ENCODE measurements at regions not wholly inside any gene's neighbourhood (a gene's known extent, or its start where the extent isn't known, plus 50 kb on each side); places are given as distances from the start of the nearest gene placed in this dataset.
"Not testable (repeated sequence)": the region's sequence is repeated elsewhere in the genome, so short reads cannot be mapped to it uniquely, and the experiment has no call there.

DNA sequence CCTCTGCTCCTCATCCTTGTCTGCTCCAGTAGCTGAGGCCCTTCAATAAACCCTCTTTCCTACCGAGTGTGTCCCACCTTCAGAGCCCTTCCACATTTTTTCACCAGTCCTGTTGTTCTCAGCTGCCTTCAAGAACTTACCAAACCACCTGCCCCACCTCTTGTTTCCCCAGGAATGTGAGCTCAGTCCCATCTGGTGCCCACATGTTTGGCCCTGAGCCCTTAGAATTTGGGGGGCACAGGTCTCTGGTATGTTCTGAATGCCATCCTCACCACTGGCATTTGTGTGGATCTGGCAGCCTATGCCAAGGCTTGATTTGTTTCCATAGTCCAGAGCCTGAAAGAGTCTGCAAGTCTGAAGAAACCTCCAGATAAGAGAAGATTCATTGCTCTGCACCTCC, 315.2 kb upstream of the PPP2R3A start:
- Mint-ChIP-seq H3K4me1 (no peaks in the 10 kb centered on the region), H3K27me3 (peaks cover 0 to 8% (median 0%) of the 10 kb centered on the region in 5 donors), H3K9me3 (peaks cover 0 to 20% (median 10%) of the 10 kb centered on the region in 11 donors), H3K36me3 (no peaks in the 10 kb centered on the region), H3K4me3 (no peak overlapping the region), H3K27ac (no peak overlapping the region)
- H3K36me3 ChIP-seq (ENCODE audit: control insufficient read depth in 2 of 3, insufficient read depth in 3 of 3, low read length in 3 of 3) = no peaks in the 10 kb centered on the region
- ChIA-PET CTCF (no interaction called here), POLR2A (no interaction called here)
- DNase-seq (no peak), ATAC-seq (no peak)
- no peaks in the 10 kb centered on the region for H3K9me3 ChIP-seq (ENCODE audit: control insufficient read depth in 2 of 3, low read length in 3 of 3)
- H3K27me3 ChIP-seq (ENCODE audit: control insufficient read depth in 2 of 2, insufficient read depth in 2 of 2, low read length in 2 of 2) = no peaks in the 10 kb centered on the region
- no peaks in the 10 kb centered on the region for H3K4me1 ChIP-seq (ENCODE audit: control insufficient read depth in 2 of 2, insufficient read depth in 2 of 2, low read length in 2 of 2)
- H3K4me3 ChIP-seq (ENCODE audit: low read length) = no peak overlapping the region
- intact Hi-C loops (cut with micrococcal nuclease) = no loop called here
- no peak overlapping the region for H3K27ac ChIP-seq (ENCODE audit: low read depth, low read length)

DNA sequence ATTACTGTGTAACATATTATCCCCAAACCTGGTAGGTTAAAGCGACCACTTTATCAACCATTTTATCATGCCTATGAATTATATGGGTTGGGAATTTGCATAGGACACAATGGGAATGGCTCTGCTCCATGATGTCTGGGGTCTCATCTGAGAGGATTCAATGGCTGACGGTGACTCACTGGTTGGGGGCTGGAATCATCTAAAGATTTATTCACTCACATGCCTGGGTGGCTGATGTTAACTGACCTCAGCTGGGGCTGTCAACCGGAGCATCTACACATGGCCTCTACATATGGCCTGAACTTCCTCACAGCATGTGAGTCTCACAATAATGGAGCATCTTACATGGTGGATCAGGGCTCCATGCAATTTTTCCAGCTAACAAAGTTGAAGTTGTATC, 313.1 kb upstream of the PPP2R3A start:
- H3K4me1 Mint-ChIP-seq = no peaks in the 10 kb centered on the region
- POLR2A ChIA-PET = no interaction called here
- Histone ChIP-seq H3K4me1 (ENCODE audit: control insufficient read depth in 2 of 2, insufficient read depth in 2 of 2, low read length in 2 of 2) (no peaks in the 10 kb centered on the region), H3K9me3 (ENCODE audit: control insufficient read depth in 2 of 3, low read length in 3 of 3) (no peaks in the 10 kb centered on the region), H3K27ac (ENCODE audit: low read depth, low read length) (no peak overlapping the region), H3K27me3 (ENCODE audit: control insufficient read depth in 2 of 2, insufficient read depth in 2 of 2, low read length in 2 of 2) (no peaks in the 10 kb centered on the region), H3K36me3 (ENCODE audit: control insufficient read depth in 2 of 3, insufficient read depth in 3 of 3, low read length in 3 of 3) (no peaks in the 10 kb centered on the region), H3K4me3 (ENCODE audit: low read length) (no peak overlapping the region)
- intact Hi-C loops (cut with micrococcal nuclease) = no loop called here
- ATAC-seq = no peak
- H3K27ac Mint-ChIP-seq = no peak overlapping the region
- CTCF ChIA-PET = no interaction called here
- H3K36me3 Mint-ChIP-seq = no peaks in the 10 kb centered on the region
- DNase-seq = no peak
- H3K9me3 Mint-ChIP-seq = peaks cover 0 to 30% (median 7%) of the 10 kb centered on the region in 11 donors
- peaks cover 0 to 8% (median 0%) of the 10 kb centered on the region in 5 donors for H3K27me3 Mint-ChIP-seq
- H3K4me3 Mint-ChIP-seq = no peak overlapping the region

DNA sequence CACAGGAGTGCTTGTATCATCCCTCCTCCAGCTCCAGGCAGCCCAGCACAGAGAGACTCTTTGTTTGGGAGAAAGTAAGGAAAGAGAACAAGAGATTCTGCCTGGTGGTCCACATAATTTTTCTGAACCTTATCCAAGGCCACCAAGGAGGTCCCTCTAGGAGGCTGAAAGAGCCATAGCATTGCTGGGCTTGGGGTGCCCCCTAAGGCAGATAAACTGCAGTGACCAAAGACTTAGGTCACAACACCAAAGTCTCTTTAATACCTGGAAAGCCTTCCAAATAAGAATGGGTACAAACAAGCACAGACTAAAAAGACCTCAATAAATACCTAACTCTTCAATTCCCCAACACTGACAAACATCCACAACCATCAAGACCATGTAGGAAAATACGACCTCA, 310.2 kb upstream of the PPP2R3A start:
- POLR2A ChIA-PET = no interaction called here

DNA sequence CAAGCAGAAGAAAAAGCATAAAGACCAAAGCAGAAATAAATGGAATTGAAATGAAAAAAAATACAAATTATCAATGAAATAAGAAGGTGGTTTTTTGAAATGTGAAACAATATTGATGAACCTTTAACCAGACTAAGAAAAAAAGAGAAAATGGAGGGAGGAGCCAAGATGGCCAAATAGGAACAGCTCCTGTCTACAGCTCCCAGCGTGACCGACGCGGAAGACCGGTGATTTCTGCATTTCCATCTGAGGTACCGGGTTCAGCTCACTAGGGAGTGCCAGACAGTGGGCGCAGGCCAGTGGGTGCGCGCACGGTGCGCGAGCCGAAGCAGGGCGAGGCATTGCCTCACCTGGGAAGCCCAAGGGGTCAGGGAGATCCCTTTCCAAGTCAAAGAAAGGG, 307.1 kb upstream of the PPP2R3A start:
- not testable (repeated sequence) for H3K4me1 ChIP-seq (ENCODE audit: control insufficient read depth in 2 of 2, insufficient read depth in 2 of 2, low read length in 2 of 2)
- peaks cover 0 to 27% (median 6%) of the 10 kb centered on the region in 11 donors for H3K9me3 Mint-ChIP-seq

More for the DNA sequence above, 310.2 kb upstream of the PPP2R3A start:
- H3K27ac Mint-ChIP-seq = no peak overlapping the region
- intact Hi-C loops (cut with micrococcal nuclease) = no loop called here
- Histone ChIP-seq H3K27me3 (ENCODE audit: control insufficient read depth in 2 of 2, insufficient read depth in 2 of 2, low read length in 2 of 2) (no peaks in the 10 kb centered on the region), H3K4me1 (ENCODE audit: control insufficient read depth in 2 of 2, insufficient read depth in 2 of 2, low read length in 2 of 2) (no peaks in the 10 kb centered on the region), H3K9me3 (ENCODE audit: control insufficient read depth in 2 of 3, low read length in 3 of 3) (no peaks in the 10 kb centered on the region), H3K27ac (ENCODE audit: low read depth, low read length) (no peak overlapping the region), H3K4me3 (ENCODE audit: low read length) (no peak overlapping the region), H3K36me3 (ENCODE audit: control insufficient read depth in 2 of 3, insufficient read depth in 3 of 3, low read length in 3 of 3) (no peaks in the 10 kb centered on the region)
- ATAC-seq (no peak), DNase-seq (no peak)
- H3K4me1 Mint-ChIP-seq = peaks cover 0 to 5% (median 0%) of the 10 kb centered on the region in 7 donors
- peaks cover 0 to 31% (median 8%) of the 10 kb centered on the region in 11 donors for H3K9me3 Mint-ChIP-seq
- peaks cover 0 to 8% (median 0%) of the 10 kb centered on the region in 5 donors for H3K27me3 Mint-ChIP-seq
- H3K4me3 Mint-ChIP-seq = no peak overlapping the region
- H3K36me3 Mint-ChIP-seq = peaks cover 0 to 5% (median 0%) of the 10 kb centered on the region in 5 donors
- CTCF ChIA-PET = no interaction called here

DNA sequence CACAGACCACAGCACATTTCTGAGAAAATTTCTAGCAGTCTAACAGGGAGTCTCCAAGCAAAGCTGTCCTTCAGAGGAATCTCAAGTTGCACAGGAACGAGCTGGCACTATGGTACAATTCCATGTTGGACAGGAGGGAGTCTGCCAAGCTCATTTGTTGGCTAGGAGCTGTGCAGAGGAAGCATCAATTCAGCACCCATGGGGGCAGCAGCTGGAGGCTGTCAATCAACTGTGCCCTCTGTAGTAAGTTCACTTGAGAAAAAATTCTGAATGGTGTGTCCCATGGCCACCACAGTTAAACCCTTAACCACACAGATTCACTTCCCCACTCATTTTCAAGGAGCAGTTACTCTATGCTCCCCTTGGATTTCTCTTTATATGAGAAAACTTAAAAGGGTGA, 298.5 kb upstream of the PPP2R3A start:
- H3K27me3 Mint-ChIP-seq = no peaks in the 10 kb centered on the region
- DNase-seq (no peak), ATAC-seq (no peak)
- H3K36me3 ChIP-seq (ENCODE audit: control insufficient read depth in 2 of 3, insufficient read depth in 3 of 3, low read length in 3 of 3) = no peaks in the 10 kb centered on the region
- ChIA-PET POLR2A (no interaction called here), CTCF (no interaction called here)
- H3K4me1 ChIP-seq (ENCODE audit: control insufficient read depth in 2 of 2, insufficient read depth in 2 of 2, low read length in 2 of 2) = no peaks in the 10 kb centered on the region
- no peak overlapping the region for H3K27ac ChIP-seq (ENCODE audit: low read depth, low read length)
- H3K9me3 Mint-ChIP-seq = peaks cover 2 to 30% (median 6%) of the 10 kb centered on the region in 11 donors
- intact Hi-C loops (cut with micrococcal nuclease) = no loop called here
- no peaks in the 10 kb centered on the region for H3K4me1 Mint-ChIP-seq
- no peak overlapping the region for H3K4me3 ChIP-seq (ENCODE audit: low read length)
- peaks cover 0 to 5% (median 0%) of the 10 kb centered on the region in 3 experiments for H3K9me3 ChIP-seq (ENCODE audit: control insufficient read depth in 2 of 3, low read length in 3 of 3)
- no peak overlapping the region for H3K4me3 Mint-ChIP-seq
- no peak overlapping the region for H3K27ac Mint-ChIP-seq
- H3K36me3 Mint-ChIP-seq = no peaks in the 10 kb centered on the region
- no peaks in the 10 kb centered on the region for H3K27me3 ChIP-seq (ENCODE audit: control insufficient read depth in 2 of 2, insufficient read depth in 2 of 2, low read length in 2 of 2)

More for the DNA sequence above, 307.1 kb upstream of the PPP2R3A start:
- H3K27me3 ChIP-seq (ENCODE audit: control insufficient read depth in 2 of 2, insufficient read depth in 2 of 2, low read length in 2 of 2); ATAC-seq; POLR2A ChIA-PET; CTCF ChIA-PET; H3K4me3 ChIP-seq (ENCODE audit: low read length); H3K36me3 ChIP-seq (ENCODE audit: control insufficient read depth in 2 of 3, insufficient read depth in 3 of 3, low read length in 3 of 3); DNase-seq; intact Hi-C loops (cut with micrococcal nuclease); H3K27me3 Mint-ChIP-seq; H3K9me3 ChIP-seq (ENCODE audit: control insufficient read depth in 2 of 3, low read length in 3 of 3); H3K4me3 Mint-ChIP-seq; H3K36me3 Mint-ChIP-seq; H3K27ac ChIP-seq (ENCODE audit: low read depth, low read length); H3K4me1 Mint-ChIP-seq; H3K27ac Mint-ChIP-seq: not testable (repeated sequence)

DNA sequence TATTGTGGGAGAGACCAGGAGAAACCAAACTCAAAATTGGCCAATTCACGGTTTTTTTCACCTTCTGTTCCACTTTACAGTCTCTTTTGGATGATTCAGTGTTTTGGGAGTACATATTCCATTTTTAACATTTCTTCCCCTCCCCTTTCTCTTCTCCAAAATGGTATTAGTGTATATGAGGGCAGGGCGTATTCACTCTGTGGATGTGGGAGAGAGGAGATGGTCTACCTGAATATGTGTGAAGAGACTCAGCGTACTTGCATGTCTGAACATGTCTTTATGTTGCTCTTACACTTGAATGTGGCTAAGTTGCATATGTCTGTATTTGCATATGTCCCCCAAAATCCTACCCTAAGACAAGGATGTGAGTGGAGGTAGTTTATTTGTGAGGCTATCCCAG, 291.0 kb upstream of the PPP2R3A start:
- CTCF ChIA-PET = no interaction called here
- Mint-ChIP-seq H3K9me3 (peaks cover 2 to 22% (median 10%) of the 10 kb centered on the region in 11 donors), H3K27ac (no peak overlapping the region), H3K36me3 (peaks cover 0 to 6% (median 0%) of the 10 kb centered on the region in 5 donors), H3K27me3 (peaks cover 0 to 13% (median 3%) of the 10 kb centered on the region in 5 donors), H3K4me1 (no peaks in the 10 kb centered on the region), H3K4me3 (no peak overlapping the region)
- ATAC-seq (no peak), DNase-seq (no peak)
- no peaks in the 10 kb centered on the region for H3K36me3 ChIP-seq (ENCODE audit: control insufficient read depth in 2 of 3, insufficient read depth in 3 of 3, low read length in 3 of 3)
- intact Hi-C loops (cut with micrococcal nuclease) = no loop called here
- no peaks in the 10 kb centered on the region for H3K27me3 ChIP-seq (ENCODE audit: control insufficient read depth in 2 of 2, insufficient read depth in 2 of 2, low read length in 2 of 2)
- H3K9me3 ChIP-seq (ENCODE audit: control insufficient read depth in 2 of 3, low read length in 3 of 3) = peaks cover 0 to 5% (median 0%) of the 10 kb centered on the region in 3 experiments
- H3K27ac ChIP-seq (ENCODE audit: low read depth, low read length) = no peak overlapping the region
- no peak overlapping the region for H3K4me3 ChIP-seq (ENCODE audit: low read length)
- H3K4me1 ChIP-seq (ENCODE audit: control insufficient read depth in 2 of 2, insufficient read depth in 2 of 2, low read length in 2 of 2) = no peaks in the 10 kb centered on the region
- POLR2A ChIA-PET = no interaction called here

DNA sequence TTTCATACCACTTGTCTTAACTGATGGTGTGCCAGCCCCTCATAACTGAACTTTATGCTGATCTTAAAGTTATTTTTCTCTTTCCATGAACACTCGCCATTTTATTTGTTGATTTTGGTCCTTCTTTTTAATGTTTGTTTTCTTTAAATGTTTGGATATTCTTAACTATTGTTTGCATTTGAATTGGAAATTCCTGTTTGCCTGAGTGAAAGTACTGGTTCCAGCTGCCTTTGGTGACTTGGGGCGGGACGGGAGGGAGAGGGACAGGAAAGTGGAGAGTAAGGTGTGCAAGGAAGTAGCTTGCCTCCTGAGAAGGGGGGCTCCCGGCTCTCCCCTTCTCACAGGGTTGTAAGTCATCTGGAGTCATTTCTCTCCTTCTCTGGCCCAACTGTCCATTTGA, 287.1 kb upstream of the PPP2R3A start:
- Mint-ChIP-seq H3K27me3 (peaks cover 0 to 18% (median 3%) of the 10 kb centered on the region in 5 donors), H3K9me3 (peaks cover 0 to 38% (median 13%) of the 10 kb centered on the region in 11 donors), H3K4me3 (no peak overlapping the region), H3K36me3 (peaks cover 0 to 6% (median 0%) of the 10 kb centered on the region in 5 donors), H3K27ac (no peak overlapping the region), H3K4me1 (no peaks in the 10 kb centered on the region)
- Histone ChIP-seq H3K4me1 (ENCODE audit: control insufficient read depth in 2 of 2, insufficient read depth in 2 of 2, low read length in 2 of 2) (no peaks in the 10 kb centered on the region), H3K4me3 (ENCODE audit: low read length) (no peak overlapping the region), H3K36me3 (ENCODE audit: control insufficient read depth in 2 of 3, insufficient read depth in 3 of 3, low read length in 3 of 3) (no peaks in the 10 kb centered on the region), H3K27me3 (ENCODE audit: control insufficient read depth in 2 of 2, insufficient read depth in 2 of 2, low read length in 2 of 2) (no peaks in the 10 kb centered on the region), H3K9me3 (ENCODE audit: control insufficient read depth in 2 of 3, low read length in 3 of 3) (peaks cover 0 to 3% (median 0%) of the 10 kb centered on the region in 3 experiments), H3K27ac (ENCODE audit: low read depth, low read length) (no peak overlapping the region)
- ChIA-PET CTCF (no interaction called here), POLR2A (no interaction called here)
- ATAC-seq (no peak), DNase-seq (no peak)
- intact Hi-C loops (cut with micrococcal nuclease) = no loop called here

Data from naive thymus-derived CD4-positive, alpha-beta T cell (primary cell).